H1 (cell line): ENCODE measurements at regions not wholly inside any gene's neighbourhood (a gene's known extent, or its start where the extent isn't known, plus 50 kb on each side); places are given as distances from the start of the nearest gene placed in this dataset.

ENCODE experiments used
- CBX5 ChIP-seq: fragments of 300-800, 300-1000 bp; sonication (generic); IDR thresholded peaks from 2 replicates; pipeline ENCODE4 v1.7.1; 2016; ENCODE audit warnings: antibody characterized with exemption, low read length, low read depth
- CBX8 ChIP-seq: fragments of 300-800, 300-1000 bp; sonication (generic); IDR thresholded peaks from 2 replicates; pipeline ENCODE4 v1.7.1; 2016; ENCODE audit warnings: low read depth, low read length, borderline replicate concordance
- POLR2AphosphoS5 ChIP-seq: IDR thresholded peaks from 2 replicates; pipeline ENCODE4 v1.6.1; 2011; ENCODE audit warnings: low read depth, low read length
- RAD21 ChIP-seq, 2 experiments: IDR thresholded peaks in 1 of 2; conservative IDR thresholded peaks in 1 of 2; 2 replicates each; pipeline ENCODE4 v1.6.1; 2011; ENCODE audit warnings: low read depth in 2 of 2, low read length in 2 of 2, improper control_type of control experiment in 1 of 2, inconsistent platforms in 1 of 2, mild to moderate bottlenecking in 1 of 2, moderate library complexity in 1 of 2
- SP4 ChIP-seq: IDR thresholded peaks from 2 replicates; pipeline ENCODE4 v1.6.1; 2012; ENCODE audit warnings: low read length, inconsistent platforms
- SRF ChIP-seq: IDR thresholded peaks from 2 replicates; pipeline ENCODE4 v1.6.1; 2011; ENCODE audit warnings: mild to moderate bottlenecking, low read depth, low read length, moderate library complexity

- no peak for TF ChIP-seq SP4
- TF ChIP-seq SRF = no peak
- TF ChIP-seq CBX5 = no peak
- no peak for TF ChIP-seq POLR2AphosphoS5
- no peak for TF ChIP-seq RAD21 (IDR thresholded peaks at IDR 0.05 in 1 of 2, conservative IDR thresholded peaks at IDR 0.05 in 1 of 2; ENCODE audit: low read depth in 2 of 2, low read length in 2 of 2)
- no peak for TF ChIP-seq CBX8
Measured at GRCh38 chr6:139553916-139554315, 179.5 kb upstream of the CITED2 start (continued).
